HG02798 (cell line): ENCODE measurements at regions not wholly inside any gene's neighbourhood (a gene's known extent, or its start where the extent isn't known, plus 50 kb on each side); places are given as distances from the start of the nearest gene placed in this dataset.
"Not testable (repeated sequence)": the region's sequence is repeated elsewhere in the genome, so short reads cannot be mapped to it uniquely, and the experiment has no call there.

Source experiments
- ATAC-seq: cut with Tn5 transposase; IDR thresholded peaks from one replicate; pipeline ENCODE4 v1.9.1; 2021; ENCODE audit warnings: mild to moderate bottlenecking; ENCODE audit not compliant: unreplicated experiment, poor library complexity

GRCh38 chr5:101535626-101536025 lies 632.5 kb upstream of the ST8SIA4 start:
- no peak for ATAC-seq

GRCh38 chr5:101534491-101535110 lies 631.5 kb upstream of the ST8SIA4 start:
- ATAC-seq, result no peak

GRCh38 chr5:101532430-101532829 lies 629.3 kb upstream of the ST8SIA4 start:
- no peak for ATAC-seq

GRCh38 chr5:101531026-101531425 lies 627.9 kb upstream of the ST8SIA4 start:
- no peak for ATAC-seq

GRCh38 chr5:101529094-101529493 lies 626.0 kb upstream of the ST8SIA4 start:
- ATAC-seq, result not testable (repeated sequence)

GRCh38 chr5:101520417-101520816 lies 617.3 kb upstream of the ST8SIA4 start:
- ATAC-seq, result no peak

GRCh38 chr5:101517795-101518194 lies 614.7 kb upstream of the ST8SIA4 start:
- no peak for ATAC-seq

GRCh38 chr5:101515721-101516120 lies 612.6 kb upstream of the ST8SIA4 start:
- ATAC-seq, result no peak

- no peak for ATAC-seq
Measured at GRCh38 chr5:101505891-101506570, 602.9 kb upstream of the ST8SIA4 start.

GRCh38 chr5:101482931-101483330 lies 579.8 kb upstream of the ST8SIA4 start:
- ATAC-seq, result no peak

- ATAC-seq, result no peak
Measured at GRCh38 chr5:101473483-101473882, 570.4 kb upstream of the ST8SIA4 start.

- no peak for ATAC-seq
Measured at GRCh38 chr5:101461455-101461854, 558.4 kb upstream of the ST8SIA4 start.

GRCh38 chr5:101458587-101458986 lies 555.5 kb upstream of the ST8SIA4 start:
- no peak for ATAC-seq

GRCh38 chr5:101455851-101456250 lies 552.8 kb upstream of the ST8SIA4 start:
- ATAC-seq, result no peak

- no peak for ATAC-seq
Measured at GRCh38 chr5:101455048-101455447, 552.0 kb upstream of the ST8SIA4 start.

- not testable (repeated sequence) for ATAC-seq
Measured at GRCh38 chr5:101442281-101442680, 539.2 kb upstream of the ST8SIA4 start.

- ATAC-seq, result no peak
Measured at GRCh38 chr5:101440173-101440572, 537.1 kb upstream of the ST8SIA4 start.

- ATAC-seq, result no peak
Measured at GRCh38 chr5:101437351-101437750, 534.3 kb upstream of the ST8SIA4 start.

GRCh38 chr5:101435768-101436167 lies 532.7 kb upstream of the ST8SIA4 start:
- ATAC-seq, result no peak

GRCh38 chr5:101431201-101431600 lies 528.1 kb upstream of the ST8SIA4 start:
- no peak for ATAC-seq

GRCh38 chr5:101430551-101430950 lies 527.5 kb upstream of the ST8SIA4 start:
- no peak for ATAC-seq

- ATAC-seq, result no peak
Measured at GRCh38 chr5:101429241-101429640, 526.2 kb upstream of the ST8SIA4 start.
